GM12873 (cell line): ENCODE measurements at regions not wholly inside any gene's neighbourhood (a gene's known extent, or its start where the extent isn't known, plus 50 kb on each side); places are given as distances from the start of the nearest gene placed in this dataset.

ENCODE experiments used
- CTCF ChIP-seq: IDR thresholded peaks from 2 replicates; pipeline ENCODE4 v1.5.1; 2012; ENCODE audit warnings: low read depth, mild to moderate bottlenecking, moderate library complexity, low read length, control low read depth; ENCODE audit not compliant: insufficient read depth; ENCODE audit errors: missing control alignments

- TF ChIP-seq CTCF = no peak
Measured at GRCh38 chr17:73783945-73784603, 139.8 kb upstream of the SDK2 start.

- no peak for TF ChIP-seq CTCF
Measured at GRCh38 chr17:73785496-73785895, 141.3 kb upstream of the SDK2 start.

GRCh38 chr17:73785958-73786743 is 141.9 kb upstream of the SDK2 start:
- TF ChIP-seq CTCF = no peak

GRCh38 chr17:73787076-73788059 is 143.1 kb upstream of the SDK2 start:
- no peak for TF ChIP-seq CTCF

- TF ChIP-seq CTCF = no peak
Measured at GRCh38 chr17:73788111-73788510, 143.9 kb upstream of the SDK2 start.

- no peak for TF ChIP-seq CTCF
Measured at GRCh38 chr17:73791121-73791520, 146.9 kb upstream of the SDK2 start.

GRCh38 chr17:73791631-73792030 is 147.4 kb upstream of the SDK2 start:
- no peak for TF ChIP-seq CTCF
